HG03571 (cell line): ENCODE measurements at regions not wholly inside any gene's neighbourhood (a gene's known extent, or its start where the extent isn't known, plus 50 kb on each side); places are given as distances from the start of the nearest gene placed in this dataset.

Experiments
- ATAC-seq: cut with Tn5 transposase; IDR thresholded peaks from one replicate; pipeline ENCODE4 v1.9.1; 2021; ENCODE audit not compliant: unreplicated experiment

- ATAC-seq: no peak
Measured at GRCh38 chr12:69094606-69095216, 144.7 kb upstream of the CPSF6 start.

GRCh38 chr12:69095765-69096477, 143.4 kb upstream of the CPSF6 start:
- ATAC-seq: no peak

- ATAC-seq: no peak
Measured at GRCh38 chr12:69096669-69097335, 142.6 kb upstream of the CPSF6 start.

GRCh38 chr12:69097619-69098368, 141.6 kb upstream of the CPSF6 start:
- no peak for ATAC-seq

- ATAC-seq: no peak
Measured at GRCh38 chr12:69099201-69099837, 140.1 kb upstream of the CPSF6 start.

GRCh38 chr12:69101505-69101904, 137.9 kb upstream of the CPSF6 start:
- no peak for ATAC-seq

GRCh38 chr12:69102856-69103255, 136.5 kb upstream of the CPSF6 start:
- ATAC-seq: no peak

- no peak for ATAC-seq
Measured at GRCh38 chr12:69105101-69105962, 134.0 kb upstream of the CPSF6 start.

GRCh38 chr12:69106482-69107118, 132.8 kb upstream of the CPSF6 start:
- ATAC-seq: no peak

- no peak for ATAC-seq
Measured at GRCh38 chr12:69107541-69107940, 131.8 kb upstream of the CPSF6 start.

- no peak for ATAC-seq
Measured at GRCh38 chr12:69108037-69108436, 131.3 kb upstream of the CPSF6 start.

GRCh38 chr12:69112616-69113015, 126.8 kb upstream of the CPSF6 start:
- no peak for ATAC-seq

GRCh38 chr12:69115099-69115498, 124.3 kb upstream of the CPSF6 start:
- ATAC-seq: no peak

GRCh38 chr12:69115951-69116350, 123.4 kb upstream of the CPSF6 start:
- ATAC-seq: no peak

- no peak for ATAC-seq
Measured at GRCh38 chr12:69117566-69118266, 121.7 kb upstream of the CPSF6 start.

- no peak for ATAC-seq
Measured at GRCh38 chr12:69118516-69118915, 120.9 kb upstream of the CPSF6 start.

GRCh38 chr12:69119770-69120169, 119.6 kb upstream of the CPSF6 start:
- no peak for ATAC-seq

GRCh38 chr12:69120354-69120753, 119.0 kb upstream of the CPSF6 start:
- ATAC-seq: no peak

- no peak for ATAC-seq
Measured at GRCh38 chr12:69123311-69123710, 116.1 kb upstream of the CPSF6 start.
